ENCODE measurements at regions not wholly inside any gene's neighbourhood (a gene's known extent, or its start where the extent isn't known, plus 50 kb on each side); places are given as distances from the start of the nearest gene placed in this dataset.

DNA sequence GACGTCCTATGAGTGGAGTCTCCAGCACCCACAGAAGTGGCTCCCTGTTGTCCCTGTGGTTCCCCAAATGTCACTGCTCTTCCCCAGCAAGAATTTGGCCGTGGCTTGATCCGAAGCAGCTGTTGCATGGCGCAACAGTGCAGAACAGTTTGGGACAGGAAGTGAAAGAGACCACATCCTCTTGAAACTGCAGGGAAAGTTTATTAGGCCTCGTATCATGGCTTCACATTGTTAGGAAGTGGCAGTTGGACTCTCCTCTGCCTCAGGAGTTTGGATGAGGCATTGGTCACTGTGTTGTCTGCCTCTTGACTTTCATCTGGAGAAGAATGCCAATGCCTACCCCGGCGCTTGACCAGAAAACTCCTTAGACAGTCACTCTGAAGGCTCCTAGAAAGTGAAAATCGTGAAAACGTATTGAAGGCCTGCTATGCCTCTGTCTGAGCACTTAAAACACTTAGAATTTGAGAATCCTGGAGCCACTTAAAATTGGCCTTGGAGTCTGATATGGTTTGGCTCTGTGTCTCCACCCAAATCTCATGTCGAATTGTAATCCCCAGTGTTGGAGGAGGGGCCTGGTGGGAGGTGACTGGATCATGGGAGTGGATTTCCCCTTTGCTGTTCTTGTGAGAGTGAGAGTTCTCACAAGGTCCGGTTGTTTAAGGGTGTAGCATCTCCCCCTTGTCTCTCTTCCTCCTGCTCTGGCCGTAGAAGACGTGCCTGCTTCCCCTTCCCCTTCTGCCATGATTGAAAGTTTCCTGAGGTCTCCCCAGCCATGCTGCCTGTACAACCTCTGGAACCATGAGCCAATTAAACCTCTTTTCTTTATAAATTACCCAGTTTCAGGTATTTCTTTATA lies 334.9 kb upstream of the JARID2 start (continued):
- TF ChIP-seq, protein P1, sequence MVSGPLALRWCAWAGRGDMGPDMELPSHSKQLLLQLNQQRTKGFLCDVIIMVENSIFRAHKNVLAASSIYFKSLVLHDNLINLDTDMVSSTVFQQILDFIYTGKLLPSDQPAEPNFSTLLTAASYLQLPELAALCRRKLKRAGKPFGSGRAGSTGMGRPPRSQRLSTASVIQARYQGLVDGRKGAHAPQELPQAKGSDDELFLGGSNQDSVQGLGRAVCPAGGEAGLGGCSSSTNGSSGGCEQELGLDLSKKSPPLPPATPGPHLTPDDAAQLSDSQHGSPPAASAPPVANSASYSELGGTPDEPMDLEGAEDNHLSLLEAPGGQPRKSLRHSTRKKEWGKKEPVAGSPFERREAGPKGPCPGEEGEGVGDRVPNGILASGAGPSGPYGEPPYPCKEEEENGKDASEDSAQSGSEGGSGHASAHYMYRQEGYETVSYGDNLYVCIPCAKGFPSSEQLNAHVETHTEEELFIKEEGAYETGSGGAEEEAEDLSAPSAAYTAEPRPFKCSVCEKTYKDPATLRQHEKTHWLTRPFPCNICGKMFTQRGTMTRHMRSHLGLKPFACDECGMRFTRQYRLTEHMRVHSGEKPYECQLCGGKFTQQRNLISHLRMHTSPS (CRISPR knock-in tag; IDR thresholded peaks at IDR 0.05; ENCODE audit: low read depth): no peak
- TF ChIP-seq ELF4 (CRISPR knock-in tag; IDR thresholded peaks at IDR 0.05; ENCODE audit: borderline replicate concordance): no peak

GRCh38 chr6:14912226-14912625 lies 333.6 kb upstream of the JARID2 start:
- Histone ChIP-seq H2AFZ (ENCODE audit: low read length) (no peak overlapping the region), H4K20me1 (ENCODE audit: insufficient read depth, low read length) (no peaks in the 10 kb centered on the region), H3K27ac (ENCODE audit: extremely low read length, insufficient read depth, low read length) (no peak overlapping the region), H3K27me3 (ENCODE audit: control insufficient read depth in 1 of 2, insufficient read depth in 2 of 2, low read length in 2 of 2) (no peaks in the 10 kb centered on the region), H3K79me2 (ENCODE audit: insufficient read depth, low read length) (no peaks in the 10 kb centered on the region), H3K36me3 (replicated peaks in 1 of 2; ENCODE audit: control insufficient read depth in 1 of 2, insufficient read depth in 2 of 2, low read length in 2 of 2) (no peaks in the 10 kb centered on the region), H3K4me3 (replicated peaks in 1 of 3; ENCODE audit: insufficient read depth in 1 of 3, low read depth in 2 of 3, low read length in 3 of 3) (no peak overlapping the region), H3K4me1 (ENCODE audit: insufficient read depth, low read length) (no peaks in the 10 kb centered on the region), H3K9ac (ENCODE audit: insufficient read depth, low read depth, low read length) (no peak overlapping the region), H3K4me2 (ENCODE audit: low read depth, low read length) (no peak overlapping the region), H3K9me3 (ENCODE audit: low read length) (no peaks in the 10 kb centered on the region)
- intact Hi-C loops (cut with micrococcal nuclease; ENCODE audit: unreplicated experiment): no loop called here
- TF ChIP-seq, protein P2, sequence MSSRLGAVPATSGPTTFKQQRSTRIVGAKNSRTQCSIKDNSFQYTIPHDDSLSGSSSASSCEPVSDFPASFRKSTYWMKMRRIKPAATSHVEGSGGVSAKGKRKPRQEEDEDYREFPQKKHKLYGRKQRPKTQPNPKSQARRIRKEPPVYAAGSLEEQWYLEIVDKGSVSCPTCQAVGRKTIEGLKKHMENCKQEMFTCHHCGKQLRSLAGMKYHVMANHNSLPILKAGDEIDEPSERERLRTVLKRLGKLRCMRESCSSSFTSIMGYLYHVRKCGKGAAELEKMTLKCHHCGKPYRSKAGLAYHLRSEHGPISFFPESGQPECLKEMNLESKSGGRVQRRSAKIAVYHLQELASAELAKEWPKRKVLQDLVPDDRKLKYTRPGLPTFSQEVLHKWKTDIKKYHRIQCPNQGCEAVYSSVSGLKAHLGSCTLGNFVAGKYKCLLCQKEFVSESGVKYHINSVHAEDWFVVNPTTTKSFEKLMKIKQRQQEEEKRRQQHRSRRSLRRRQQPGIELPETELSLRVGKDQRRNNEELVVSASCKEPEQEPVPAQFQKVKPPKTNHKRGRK (CRISPR knock-in tag; IDR thresholded peaks at IDR 0.05): no peak
- TF ChIP-seq, protein P3, sequence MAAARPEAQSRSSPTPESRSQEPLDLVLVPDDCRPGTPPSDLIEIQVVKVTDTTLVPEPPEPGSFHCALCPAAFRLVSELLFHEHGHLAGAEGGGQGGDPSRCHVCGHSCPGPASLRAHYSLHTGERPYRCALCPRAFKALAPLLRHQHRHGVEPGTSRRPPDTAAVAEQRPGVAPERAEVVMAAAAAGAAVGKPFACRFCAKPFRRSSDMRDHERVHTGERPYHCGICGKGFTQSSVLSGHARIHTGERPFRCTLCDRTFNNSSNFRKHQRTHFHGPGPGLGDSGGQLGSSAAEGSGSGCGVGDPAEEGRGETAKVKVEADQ (CRISPR knock-in tag; IDR thresholded peaks at IDR 0.05; ENCODE audit: borderline replicate concordance): no peak
- TF ChIP-seq SOX6 (IDR thresholded peaks at IDR 0.05): no peak
- no peak for TF ChIP-seq SOX6 (CRISPR knock-in tag; IDR thresholded peaks at IDR 0.05)
- TF ChIP-seq ZNF207 (IDR thresholded peaks at IDR 0.05; ENCODE audit: borderline replicate concordance): no peak
- no peak for TF ChIP-seq ATF1 (CRISPR knock-in tag; IDR thresholded peaks at IDR 0.05)
- 43% methylated on average over 2 of the region's 10 CpGs for WGBS (ENCODE audit: low lambda C conversion rate)
- ATAC-seq (no peak), FAIRE-seq (no peak), DNase-seq (ENCODE audit: low spot score) (no peak)
- ChIA-PET POLR2A (no interaction called here), CTCF (ENCODE audit: low intra/inter-chr PET ratio, low total read pairs) (no interaction called here)
- in situ Hi-C loops (cut with HindIII; ENCODE audit: extremely low pct_ligation_motif_present, low pct_unique_long_range_greater_than_20kb): no loop called here
- BruUV-seq (replicated peaks): no TSS peak

Measured in HepG2 (cell line).